Activated naive CD8-positive, alpha-beta T cell treated with anti-CD3 and anti-CD28 coated beads for 36 hours (primary cell): ENCODE measurements at regions not wholly inside any gene's neighbourhood (a gene's known extent, or its start where the extent isn't known, plus 50 kb on each side); places are given as distances from the start of the nearest gene placed in this dataset.

Experiments
- DNase-seq: peaks from one replicate; pipeline ENCODE4 v3.0.0; 2021
- H3K27ac Mint-ChIP-seq: one replicate; pipeline ENCODE4 v1.8.0; 2022; ENCODE audit warnings: mild to moderate bottlenecking, moderate library complexity, mixed read lengths
- H3K27me3 Mint-ChIP-seq: one replicate; pipeline ENCODE4 v1.8.0; 2022; ENCODE audit warnings: mild to moderate bottlenecking, mixed read lengths
- H3K36me3 Mint-ChIP-seq: one replicate; pipeline ENCODE4 v1.8.0; 2021; ENCODE audit warnings: mild to moderate bottlenecking, mixed read lengths
- H3K4me1 Mint-ChIP-seq: one replicate; pipeline ENCODE4 v1.8.0; 2021; ENCODE audit warnings: mixed read lengths
- H3K4me3 Mint-ChIP-seq: one replicate; pipeline ENCODE4 v1.8.0; 2022; ENCODE audit warnings: mild to moderate bottlenecking, moderate library complexity, mixed read lengths
- H3K9me3 Mint-ChIP-seq: one replicate; pipeline ENCODE4 v1.8.0; 2022; ENCODE audit warnings: mixed read lengths

DNA sequence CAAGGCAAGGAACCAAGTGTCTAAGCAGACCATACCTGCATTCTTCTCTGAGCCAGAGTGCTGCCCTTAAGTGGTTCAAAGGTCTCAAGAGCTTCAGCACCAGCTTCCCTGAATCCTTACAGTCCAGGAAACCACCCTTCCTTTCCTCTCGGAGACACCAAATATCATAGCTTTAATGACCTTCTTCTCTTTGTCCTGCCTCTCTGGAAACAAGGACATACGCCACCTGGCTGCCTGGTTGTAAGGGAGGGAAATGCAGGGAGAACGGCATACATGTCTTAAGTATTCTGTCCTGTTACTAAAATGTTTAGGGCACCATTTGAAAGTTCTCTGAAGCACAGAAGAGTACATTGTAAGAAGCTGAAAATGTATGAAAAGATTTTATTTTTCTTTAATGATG is 155.6 kb upstream of the ARRDC4 start:
- Mint-ChIP-seq H3K4me1 (no peaks in the 10 kb centered on the region), H3K27me3 (peaks cover 3% of the 10 kb centered on the region), H3K36me3 (no peaks in the 10 kb centered on the region), H3K4me3 (no peak overlapping the region), H3K27ac (no peak overlapping the region), H3K9me3 (no peaks in the 10 kb centered on the region)
- no peak for DNase-seq

DNA sequence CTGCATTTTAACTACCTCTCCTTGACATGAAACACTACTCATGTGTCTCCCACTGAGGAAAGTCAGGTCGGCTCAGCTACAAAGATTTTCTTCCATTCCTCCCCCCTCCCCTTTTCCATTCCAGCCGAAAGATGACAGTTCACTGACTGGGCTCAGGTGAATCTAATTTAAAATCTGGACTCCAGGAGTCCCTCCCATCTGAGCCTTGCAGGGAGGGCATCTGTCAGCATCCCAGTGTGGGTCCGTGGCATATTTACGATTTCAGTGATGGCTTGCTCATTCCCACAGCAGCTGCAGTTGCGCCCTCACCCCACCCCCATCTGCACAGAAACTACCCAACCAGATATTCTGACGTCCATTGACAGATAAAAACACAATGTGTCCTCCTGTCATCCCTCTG is 153.7 kb upstream of the ARRDC4 start:
- no peak overlapping the region for H3K4me3 Mint-ChIP-seq
- no peak for DNase-seq
- H3K9me3 Mint-ChIP-seq: peaks cover 3% of the 10 kb centered on the region
- no peak overlapping the region for H3K27ac Mint-ChIP-seq
- no peaks in the 10 kb centered on the region for H3K36me3 Mint-ChIP-seq
- H3K4me1 Mint-ChIP-seq: no peaks in the 10 kb centered on the region
- H3K27me3 Mint-ChIP-seq: peaks cover 3% of the 10 kb centered on the region

DNA sequence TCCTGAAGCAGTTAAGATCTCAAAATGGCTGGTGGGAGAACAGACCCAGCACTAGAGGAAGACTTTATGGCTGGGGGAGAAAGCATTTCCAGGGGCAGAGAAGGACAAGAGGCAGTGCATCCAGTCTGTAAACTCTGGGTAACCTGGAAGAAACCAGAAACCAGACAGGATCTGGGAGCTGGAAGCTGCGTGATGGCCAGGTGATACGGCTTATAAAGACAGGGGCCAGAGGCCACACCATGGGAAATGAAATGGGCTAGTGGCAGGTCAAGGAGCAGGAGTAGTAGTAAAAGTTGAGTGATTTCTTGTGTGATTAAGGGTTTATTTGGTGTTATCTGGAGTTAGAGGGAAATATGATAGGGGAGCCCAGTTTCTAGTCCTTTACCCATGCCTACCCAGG is 144.7 kb upstream of the ARRDC4 start:
- Mint-ChIP-seq H3K4me1 (no peaks in the 10 kb centered on the region), H3K36me3 (no peaks in the 10 kb centered on the region), H3K27me3 (peaks cover 22% of the 10 kb centered on the region), H3K4me3 (no peak overlapping the region), H3K9me3 (peaks cover 3% of the 10 kb centered on the region), H3K27ac (no peak overlapping the region)
- DNase-seq: no peak

DNA sequence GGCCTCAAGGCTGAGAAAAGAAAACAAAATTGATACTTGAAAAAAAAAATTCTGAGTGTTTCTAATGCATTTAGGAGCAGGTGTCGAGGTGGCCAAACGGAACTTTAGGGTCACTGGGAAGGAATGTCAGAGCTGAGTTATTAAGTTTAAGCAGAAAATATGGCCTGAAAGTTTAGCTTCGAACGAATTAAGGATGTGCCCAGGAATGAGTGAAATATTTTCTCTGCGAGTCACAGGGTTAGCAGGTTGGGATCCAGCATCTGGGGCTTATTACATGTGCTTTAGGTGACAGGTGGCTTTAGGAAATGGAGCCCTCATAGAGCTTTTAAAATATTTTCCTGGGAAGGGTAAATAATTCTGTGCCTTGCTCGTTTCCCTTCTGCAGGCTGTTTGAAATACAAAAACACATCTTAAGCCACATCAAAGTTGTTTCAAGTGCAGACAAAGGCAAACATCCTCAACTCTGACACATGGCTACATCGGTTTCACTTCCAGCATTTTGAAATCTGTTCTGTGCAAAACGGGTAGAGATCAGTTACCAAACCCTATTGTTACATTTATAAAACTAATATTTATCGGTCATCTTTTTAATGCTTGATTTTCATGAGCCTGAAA is 143.1 kb upstream of the ARRDC4 start:
- Mint-ChIP-seq H3K27ac (no peak overlapping the region), H3K9me3 (no peaks in the 10 kb centered on the region), H3K4me1 (no peaks in the 10 kb centered on the region), H3K4me3 (no peak overlapping the region), H3K36me3 (no peaks in the 10 kb centered on the region), H3K27me3 (peaks cover 22% of the 10 kb centered on the region)
- DNase-seq: no peak

DNA sequence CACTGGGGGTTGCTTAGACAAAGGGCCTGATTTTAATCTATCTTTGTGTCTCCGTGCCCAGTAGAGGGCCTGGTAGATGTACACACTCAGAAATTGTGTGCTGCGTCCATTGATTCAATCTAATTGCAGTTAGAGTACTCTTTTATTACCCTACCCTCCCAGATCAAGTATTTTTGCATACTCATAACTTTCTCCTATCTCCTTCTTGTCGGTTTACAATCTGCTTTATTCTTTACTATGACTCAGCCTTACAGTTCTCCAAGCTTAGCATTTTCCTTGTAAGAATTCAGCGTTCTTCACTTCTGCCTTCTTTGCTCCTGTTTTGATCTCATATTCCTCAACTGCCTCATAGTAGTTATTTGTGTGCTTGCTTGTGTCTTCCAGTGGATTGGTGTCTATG is 124.5 kb upstream of the ARRDC4 start:
- Mint-ChIP-seq H3K4me1 (no peaks in the 10 kb centered on the region), H3K27me3 (peaks cover 5% of the 10 kb centered on the region), H3K9me3 (peaks cover 5% of the 10 kb centered on the region), H3K36me3 (no peaks in the 10 kb centered on the region), H3K4me3 (no peak overlapping the region), H3K27ac (no peak overlapping the region)
- no peak for DNase-seq

DNA sequence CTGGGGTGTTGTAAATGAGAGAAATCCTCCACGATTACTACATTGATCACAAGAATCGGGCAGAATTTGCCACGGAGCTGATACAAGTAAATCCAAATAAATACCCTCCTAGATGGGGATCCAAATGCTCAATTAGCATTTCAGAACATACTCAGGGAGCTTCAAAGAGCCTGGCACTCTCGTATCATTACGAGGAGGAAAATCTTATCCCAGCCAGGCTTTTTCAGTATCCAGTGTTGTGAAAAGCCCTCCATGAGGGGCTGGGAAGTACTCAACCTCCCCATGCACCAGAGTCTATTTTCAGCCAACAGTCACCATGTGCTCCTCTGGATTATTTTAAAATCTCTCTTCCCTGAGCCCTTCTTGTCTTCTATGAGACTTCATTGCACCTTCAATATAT is 122.6 kb upstream of the ARRDC4 start:
- DNase-seq: no peak
- H3K27ac Mint-ChIP-seq: no peak overlapping the region
- H3K36me3 Mint-ChIP-seq: no peaks in the 10 kb centered on the region
- no peak overlapping the region for H3K4me3 Mint-ChIP-seq
- H3K27me3 Mint-ChIP-seq: peaks cover 1% of the 10 kb centered on the region
- peaks cover 3% of the 10 kb centered on the region for H3K9me3 Mint-ChIP-seq
- no peaks in the 10 kb centered on the region for H3K4me1 Mint-ChIP-seq

DNA sequence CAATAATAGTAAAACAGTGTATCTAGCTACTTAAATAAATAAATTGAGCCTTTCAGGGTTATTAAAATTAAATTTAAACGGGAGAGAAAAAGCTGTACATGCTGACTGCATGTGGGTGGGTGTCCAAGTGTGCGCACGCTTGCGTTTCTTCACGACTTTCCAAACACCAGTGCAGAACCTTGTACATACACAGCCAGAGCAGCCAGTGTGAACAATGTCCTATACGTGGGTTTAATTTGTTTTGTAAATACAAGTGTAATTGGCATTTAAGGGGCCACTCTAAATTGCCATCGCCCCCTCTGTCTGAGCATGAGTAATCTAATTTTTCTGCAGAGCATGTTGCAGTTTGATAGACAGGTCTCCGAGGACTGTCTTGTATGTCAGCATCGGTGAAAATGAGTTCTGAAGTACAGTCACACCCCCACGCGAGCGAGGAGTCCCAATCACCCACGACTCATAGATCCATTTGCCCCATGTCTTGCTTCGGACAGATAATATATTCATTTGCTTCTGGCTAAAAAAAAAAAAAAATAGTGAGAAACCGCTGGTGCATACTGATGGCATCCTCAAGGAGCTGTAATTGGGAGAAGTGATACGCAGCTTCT is 121.8 kb upstream of the ARRDC4 start:
- Mint-ChIP-seq H3K27me3 (no peaks in the 10 kb centered on the region), H3K4me3 (no peak overlapping the region), H3K9me3 (no peaks in the 10 kb centered on the region), H3K36me3 (no peaks in the 10 kb centered on the region), H3K4me1 (no peaks in the 10 kb centered on the region), H3K27ac (no peak overlapping the region)
- no peak for DNase-seq

DNA sequence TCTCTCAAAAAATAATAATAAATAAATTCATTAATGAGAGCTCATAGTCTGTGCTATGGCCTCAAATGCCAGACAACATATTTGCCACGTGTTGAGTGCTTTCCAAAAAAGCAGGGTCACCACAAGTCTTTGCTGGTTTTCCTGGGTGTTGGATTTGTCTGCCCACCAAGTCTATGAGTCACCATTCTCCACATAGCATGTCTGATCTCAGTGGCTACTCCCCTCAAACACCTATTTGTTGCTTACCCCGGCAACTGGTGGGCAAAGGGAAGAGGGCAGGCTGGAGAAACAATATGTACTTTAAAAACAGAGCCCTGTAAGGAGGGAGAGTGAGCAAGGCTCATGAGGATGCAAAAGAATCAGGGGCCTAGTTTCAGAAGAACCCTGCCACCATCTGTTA is 120.0 kb upstream of the ARRDC4 start:
- Mint-ChIP-seq H3K27ac (no peak overlapping the region), H3K36me3 (no peaks in the 10 kb centered on the region), H3K4me1 (no peaks in the 10 kb centered on the region), H3K27me3 (no peaks in the 10 kb centered on the region), H3K9me3 (no peaks in the 10 kb centered on the region), H3K4me3 (no peak overlapping the region)
- no peak for DNase-seq

DNA sequence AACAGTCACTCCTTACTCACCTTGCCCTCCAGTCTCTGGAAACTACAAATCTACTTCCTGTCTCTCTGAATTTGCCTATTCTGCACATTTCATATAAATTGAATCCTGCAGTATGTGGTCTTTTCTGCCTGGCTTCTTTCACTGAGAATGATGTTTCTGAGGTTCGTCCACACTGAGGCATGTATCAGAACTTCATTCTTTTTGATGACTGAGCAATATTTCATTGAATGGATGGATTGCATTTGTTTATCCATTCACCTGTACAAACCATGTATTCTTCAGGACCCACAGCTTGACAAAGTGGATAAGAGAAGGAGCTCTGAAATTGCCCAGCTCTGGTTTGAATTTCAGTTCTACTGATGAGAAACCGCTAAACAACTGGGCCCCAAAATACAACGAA is 118.9 kb upstream of the ARRDC4 start:
- no peak for DNase-seq
- no peak overlapping the region for H3K27ac Mint-ChIP-seq
- no peaks in the 10 kb centered on the region for H3K4me1 Mint-ChIP-seq
- H3K9me3 Mint-ChIP-seq: no peaks in the 10 kb centered on the region
- H3K36me3 Mint-ChIP-seq: no peaks in the 10 kb centered on the region
- no peak overlapping the region for H3K4me3 Mint-ChIP-seq
- H3K27me3 Mint-ChIP-seq: no peaks in the 10 kb centered on the region

DNA sequence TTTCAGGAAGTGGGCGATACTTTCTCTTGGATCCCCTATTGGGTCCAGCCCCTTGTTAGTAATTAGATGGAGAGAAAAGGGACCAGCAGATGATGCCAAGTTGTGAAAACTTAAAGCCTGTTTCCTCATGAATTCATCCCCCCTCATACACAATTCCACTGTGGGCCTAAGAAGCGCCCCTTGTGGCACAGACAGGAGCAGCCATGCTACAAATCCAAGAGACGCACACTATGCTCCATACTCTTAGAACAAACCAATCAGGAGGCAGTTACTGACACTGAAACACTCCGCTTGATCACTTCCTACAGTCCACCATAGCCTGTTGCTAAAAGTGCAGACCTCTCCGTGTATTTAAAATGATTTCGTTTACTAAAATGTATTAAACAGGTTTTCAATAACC is 111.3 kb upstream of the ARRDC4 start:
- Mint-ChIP-seq H3K4me1 (no peaks in the 10 kb centered on the region), H3K27me3 (no peaks in the 10 kb centered on the region), H3K27ac (no peak overlapping the region), H3K4me3 (no peak overlapping the region), H3K36me3 (no peaks in the 10 kb centered on the region), H3K9me3 (peaks cover 2% of the 10 kb centered on the region)
- no peak for DNase-seq

DNA sequence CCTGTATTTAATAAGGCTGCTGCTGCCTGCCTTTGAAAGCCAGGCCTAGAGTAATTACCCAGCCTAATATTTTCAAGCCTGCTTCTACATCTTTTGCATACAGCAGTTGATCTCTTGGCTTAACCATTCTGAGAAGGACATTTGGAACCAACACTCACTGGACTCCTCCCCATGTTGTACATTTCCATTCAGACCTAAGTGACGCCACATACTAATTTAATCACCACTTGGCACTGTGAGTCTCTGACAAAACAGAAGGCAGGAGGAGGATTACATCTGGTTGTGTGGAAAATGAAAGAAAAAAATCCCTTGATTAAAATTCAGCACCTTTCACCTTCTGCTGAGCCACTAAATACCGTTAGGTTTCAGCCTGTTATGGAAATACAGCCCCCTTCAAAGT is 102.2 kb upstream of the ARRDC4 start:
- Mint-ChIP-seq H3K36me3 (no peaks in the 10 kb centered on the region), H3K4me1 (no peaks in the 10 kb centered on the region), H3K27ac (no peak overlapping the region), H3K27me3 (no peaks in the 10 kb centered on the region), H3K9me3 (peaks cover 2% of the 10 kb centered on the region), H3K4me3 (no peak overlapping the region)
- DNase-seq: no peak

DNA sequence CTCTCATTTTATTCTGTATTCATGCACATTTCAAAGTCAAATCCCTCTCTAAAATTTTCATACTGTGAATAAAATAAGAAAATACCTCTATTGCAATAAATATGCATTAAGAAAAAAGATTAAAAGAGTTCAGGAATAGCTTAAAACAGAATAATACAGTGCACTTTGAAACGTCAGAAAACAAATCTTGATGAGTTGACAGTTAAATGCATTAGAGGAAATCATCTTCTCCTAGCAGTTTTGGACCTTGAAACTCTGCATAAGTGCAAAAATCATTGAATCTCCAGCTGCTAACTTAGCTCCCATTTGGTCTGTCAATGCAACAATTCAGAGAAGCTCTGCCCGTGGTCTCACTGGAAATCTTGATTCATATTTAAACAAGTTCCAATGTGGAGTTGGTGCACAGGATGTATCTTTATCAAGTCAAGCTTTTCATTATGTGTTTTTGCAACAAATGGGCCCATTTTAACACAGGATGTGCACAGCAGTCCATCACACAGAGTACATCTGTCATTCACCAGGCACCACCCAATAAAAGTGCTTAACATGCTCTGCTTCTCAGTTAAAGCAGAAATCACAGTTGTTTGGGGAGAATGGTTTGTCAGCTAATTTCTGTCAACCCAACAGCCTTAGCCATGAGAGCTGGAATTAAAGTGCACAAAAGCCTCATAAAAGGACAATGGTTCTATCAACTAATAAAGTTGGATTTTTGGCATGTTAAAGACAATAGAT is 98.8 kb upstream of the ARRDC4 start:
- H3K9me3 Mint-ChIP-seq: peaks cover 2% of the 10 kb centered on the region
- H3K36me3 Mint-ChIP-seq: no peaks in the 10 kb centered on the region
- H3K4me1 Mint-ChIP-seq: no peaks in the 10 kb centered on the region
- no peak for DNase-seq
- H3K27ac Mint-ChIP-seq: no peak overlapping the region
- H3K27me3 Mint-ChIP-seq: no peaks in the 10 kb centered on the region
- H3K4me3 Mint-ChIP-seq: no peak overlapping the region

DNA sequence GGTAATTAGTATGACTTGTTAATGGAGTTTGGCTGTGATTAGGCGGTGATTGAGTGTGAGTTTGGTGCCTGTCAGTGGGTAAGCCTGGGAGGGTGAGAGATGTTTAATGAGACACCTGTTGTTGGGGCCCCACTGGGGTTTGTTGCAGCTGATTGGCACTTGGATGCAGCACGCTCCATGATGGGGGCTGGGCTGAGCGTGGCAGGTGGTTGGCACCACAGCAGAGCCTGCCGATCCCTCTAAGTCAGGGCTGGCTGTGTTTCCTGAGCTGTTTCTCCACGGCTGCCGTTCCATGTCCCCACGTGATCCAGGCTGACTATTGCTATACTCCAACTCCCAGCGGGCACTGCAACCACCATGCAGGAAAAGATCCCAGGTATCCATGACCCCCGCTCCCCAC is 93.5 kb upstream of the ARRDC4 start:
- Mint-ChIP-seq H3K27me3 (peaks cover 4% of the 10 kb centered on the region), H3K9me3 (peaks cover 2% of the 10 kb centered on the region), H3K4me1 (no peaks in the 10 kb centered on the region), H3K27ac (no peak overlapping the region), H3K36me3 (no peaks in the 10 kb centered on the region), H3K4me3 (no peak overlapping the region)
- DNase-seq: no peak

DNA sequence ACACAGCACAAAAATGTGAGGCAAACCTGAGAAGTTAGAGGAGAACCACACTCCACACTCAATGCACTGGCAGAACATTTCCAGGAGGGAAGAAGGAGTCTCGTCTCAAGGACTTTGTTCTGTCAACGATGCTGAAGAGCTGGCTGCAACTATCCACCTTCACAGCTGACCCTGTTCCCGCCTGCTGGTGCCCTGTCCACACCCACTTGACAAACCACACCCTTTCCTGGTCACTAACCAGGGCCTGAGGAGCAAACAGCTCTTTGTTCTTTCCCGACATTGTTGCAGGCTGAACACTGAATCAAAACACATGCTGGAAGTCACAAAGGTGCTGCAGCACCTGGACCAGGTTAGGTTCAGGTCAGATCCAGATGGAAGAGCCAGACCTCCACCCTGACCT is 92.6 kb upstream of the ARRDC4 start:
- peaks cover 4% of the 10 kb centered on the region for H3K27me3 Mint-ChIP-seq
- no peak for DNase-seq
- H3K27ac Mint-ChIP-seq: no peak overlapping the region
- no peaks in the 10 kb centered on the region for H3K36me3 Mint-ChIP-seq
- H3K4me1 Mint-ChIP-seq: no peaks in the 10 kb centered on the region
- H3K9me3 Mint-ChIP-seq: no peaks in the 10 kb centered on the region
- H3K4me3 Mint-ChIP-seq: no peak overlapping the region

DNA sequence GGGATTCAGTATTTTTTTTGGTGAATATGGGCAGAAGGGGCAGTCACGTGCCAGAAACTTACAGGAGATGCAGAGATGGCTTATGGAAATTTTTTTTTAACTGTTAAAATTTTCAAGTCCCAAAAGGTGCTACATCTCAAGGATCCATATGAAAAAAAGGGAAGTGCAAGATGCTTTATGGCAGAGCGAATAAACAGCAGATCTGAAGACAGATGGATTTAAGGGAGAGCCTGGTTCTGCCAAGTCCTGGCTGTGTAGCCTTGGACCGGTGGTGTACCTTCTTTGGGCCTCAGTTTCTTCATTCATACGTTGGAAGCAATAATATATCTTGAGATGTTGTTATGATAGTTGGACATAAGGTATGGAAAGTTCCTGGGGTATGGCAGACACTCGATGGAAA is 91.5 kb upstream of the ARRDC4 start:
- no peaks in the 10 kb centered on the region for H3K9me3 Mint-ChIP-seq
- no peak overlapping the region for H3K27ac Mint-ChIP-seq
- H3K27me3 Mint-ChIP-seq: peaks cover 4% of the 10 kb centered on the region
- DNase-seq: no peak
- H3K4me1 Mint-ChIP-seq: no peaks in the 10 kb centered on the region
- H3K36me3 Mint-ChIP-seq: no peaks in the 10 kb centered on the region
- no peak overlapping the region for H3K4me3 Mint-ChIP-seq

DNA sequence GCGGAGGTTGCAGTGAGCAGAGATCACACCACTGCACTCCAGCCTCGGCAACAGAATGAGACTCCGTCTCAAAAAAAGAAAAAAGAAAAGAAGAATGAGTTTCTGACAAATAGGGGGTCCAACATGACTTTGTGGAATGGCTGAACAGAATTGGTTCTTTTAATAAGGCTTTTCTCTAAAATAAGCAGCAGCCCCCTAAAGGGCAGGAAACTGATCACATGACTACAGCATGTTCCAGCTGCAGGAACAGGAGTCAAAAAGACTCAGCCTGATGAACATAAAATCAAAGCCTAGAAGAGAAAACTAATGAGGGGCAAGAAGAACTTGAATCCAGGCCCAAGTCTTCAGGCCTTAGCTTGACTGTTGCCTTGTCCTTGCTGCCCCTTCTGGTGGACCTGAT is 89.7 kb upstream of the ARRDC4 start:
- Mint-ChIP-seq H3K27ac (no peak overlapping the region), H3K4me3 (no peak overlapping the region), H3K4me1 (no peaks in the 10 kb centered on the region), H3K36me3 (no peaks in the 10 kb centered on the region), H3K9me3 (no peaks in the 10 kb centered on the region), H3K27me3 (peaks cover 4% of the 10 kb centered on the region)
- DNase-seq: no peak
